Body of pancreas (tissue), 4 donors: ENCODE measurements at regions not wholly inside any gene's neighbourhood (a gene's known extent, or its start where the extent isn't known, plus 50 kb on each side); places are given as distances from the start of the nearest gene placed in this dataset.

ENCODE experiments used
- ATAC-seq: fragments of 150-250 bp; one replicate; pipeline ENCODE4 v1.9.1; 2016
- DNase-seq, 4 donors: peaks; one replicate each; pipeline ENCODE4 v3.0.0-alpha.2; 2019
- H3K27ac ChIP-seq, 4 donors: fragments of 200-600 bp; sonication (generic); 1 replicate in 3 of 4; 2 replicates in 1 of 4; pipeline versions ENCODE4 v1.5.1 to v1.6.1; 2016 to 2019; ENCODE audit warnings: mild to moderate bottlenecking in 1 of 4, mixed read lengths in 1 of 4, moderate library complexity in 1 of 4
- H3K27me3 ChIP-seq, 2 donors: fragments of 200-600 bp; sonication (generic); one replicate each; pipeline ENCODE4 v1.6.0; 2016; ENCODE audit warnings: mild to moderate bottlenecking in 1 of 2
- H3K36me3 ChIP-seq, 2 donors: fragments of 200-600 bp; sonication (generic); replicated peaks in 1 of 2; 2 replicates each; pipeline ENCODE4 v1.5.1; 2016; ENCODE audit warnings: low read depth in 2 of 2; ENCODE audit not compliant: insufficient read depth in 1 of 2
- H3K4me1 ChIP-seq: fragments of 200-600 bp; sonication (generic); one replicate; pipeline ENCODE4 v1.6.0; 2016
- H3K4me3 ChIP-seq, 2 donors: fragments of 200-600 bp; sonication (generic); 1 replicate in 1 of 2; 2 replicates in 1 of 2; pipeline ENCODE4 v1.5.1; 2016 to 2019
- H3K9me3 ChIP-seq, 3 donors: fragments of 200-600 bp; sonication (generic); 1 replicate in 2 of 3; 2 replicates in 1 of 3; pipeline ENCODE4 v1.5.1; 2016
- POLR2A ChIP-seq, 3 donors: fragments of 450-650 bp; IDR thresholded peaks; one replicate each; pipeline ENCODE4 v1.6.1; 2016; ENCODE audit warnings: antibody characterized with exemption in 3 of 3, mild to moderate bottlenecking in 2 of 3
- WGBS, 2 donors: methylation state at CpG; one replicate each; pipeline ENCODE4 v1.1.5; 2017; 5-methylcytosine and 5-hydroxymethylcytosine counted together
- intact Hi-C: fragments of 100-400 bp; cut with DNase I; formaldehyde crosslinking; loops from one replicate; pipeline ENCODE4 v1.15.1; 2023
- TF ChIP-seq, protein P1 (sequence below), 7 experiments: fragments of 450-650 bp in 4 of 7; fragments of 200-600 bp in 3 of 7; sonication (generic) in 3 of 7; IDR thresholded peaks; one replicate each; pipeline ENCODE4 v1.5.1; 2016 to 2019; ENCODE audit warnings: antibody characterized with exemption in 7 of 7

DNA sequence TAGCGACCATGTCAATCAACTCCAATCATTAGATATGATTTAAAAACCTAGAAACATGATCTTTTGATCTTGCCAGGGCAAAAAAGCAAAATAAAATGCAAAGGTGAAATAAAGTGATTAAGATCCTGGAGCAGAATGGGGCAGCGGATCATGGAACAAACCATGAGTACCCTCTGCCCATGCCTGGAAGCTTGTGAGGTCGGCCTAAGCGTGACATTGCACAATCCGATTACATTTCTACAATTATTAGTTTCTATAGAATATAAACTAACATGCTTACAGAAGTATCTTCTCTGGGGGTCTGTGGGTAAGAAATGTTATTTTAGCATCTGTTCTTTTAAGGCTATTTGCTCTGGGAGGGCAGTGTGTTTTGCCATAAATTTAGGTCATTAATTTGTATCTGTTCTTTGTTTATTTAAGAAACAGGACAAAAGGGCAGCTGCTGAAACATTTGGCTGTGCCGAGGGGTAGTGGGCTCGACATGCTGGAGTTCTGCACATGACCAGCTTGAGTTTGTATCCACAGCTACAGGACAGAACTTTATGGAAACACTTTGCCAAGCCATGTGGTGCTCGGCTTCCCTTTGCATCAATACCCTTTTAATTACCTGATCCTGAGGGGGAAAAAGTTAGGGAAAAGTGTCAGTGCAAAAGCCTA lies 55.9 kb downstream of the ZBTB18 start:
- intact Hi-C loops: no loop called here
- WGBS, 2 donors: 70 to 75% methylated on average over 8 of the region's 8 CpGs

DNA sequence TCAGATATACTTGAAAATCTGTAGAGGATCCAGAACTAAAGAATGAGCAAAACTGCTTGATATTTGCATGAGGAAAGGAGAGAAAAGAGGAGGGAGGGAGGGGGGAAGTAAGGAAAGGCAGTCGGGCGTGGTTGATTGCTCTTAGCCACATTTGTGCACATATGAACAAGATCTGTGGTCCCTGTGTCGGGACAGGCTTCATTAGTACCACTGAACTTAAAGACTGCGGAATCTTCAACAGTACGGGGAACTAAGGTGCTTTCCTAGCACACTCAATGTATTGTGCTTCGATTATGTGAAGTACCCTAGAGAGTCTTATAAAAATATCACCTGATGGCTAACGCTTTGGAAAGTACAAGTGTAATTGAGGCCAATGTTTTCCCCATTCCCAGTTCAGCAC lies 59.9 kb downstream of the ZBTB18 start:
- Histone ChIP-seq H3K36me3 (no peaks in the 10 kb centered on the region), H3K4me3 (no peak overlapping the region), H3K4me1 (peaks cover 3% of the 10 kb centered on the region), H3K27me3 (no peaks in the 10 kb centered on the region), H3K27ac (no peak overlapping the region), H3K9me3 (no peaks in the 10 kb centered on the region)
- intact Hi-C loops: no loop called here
- ATAC-seq (no peak), DNase-seq (no peak)
- TF ChIP-seq, protein P1, sequence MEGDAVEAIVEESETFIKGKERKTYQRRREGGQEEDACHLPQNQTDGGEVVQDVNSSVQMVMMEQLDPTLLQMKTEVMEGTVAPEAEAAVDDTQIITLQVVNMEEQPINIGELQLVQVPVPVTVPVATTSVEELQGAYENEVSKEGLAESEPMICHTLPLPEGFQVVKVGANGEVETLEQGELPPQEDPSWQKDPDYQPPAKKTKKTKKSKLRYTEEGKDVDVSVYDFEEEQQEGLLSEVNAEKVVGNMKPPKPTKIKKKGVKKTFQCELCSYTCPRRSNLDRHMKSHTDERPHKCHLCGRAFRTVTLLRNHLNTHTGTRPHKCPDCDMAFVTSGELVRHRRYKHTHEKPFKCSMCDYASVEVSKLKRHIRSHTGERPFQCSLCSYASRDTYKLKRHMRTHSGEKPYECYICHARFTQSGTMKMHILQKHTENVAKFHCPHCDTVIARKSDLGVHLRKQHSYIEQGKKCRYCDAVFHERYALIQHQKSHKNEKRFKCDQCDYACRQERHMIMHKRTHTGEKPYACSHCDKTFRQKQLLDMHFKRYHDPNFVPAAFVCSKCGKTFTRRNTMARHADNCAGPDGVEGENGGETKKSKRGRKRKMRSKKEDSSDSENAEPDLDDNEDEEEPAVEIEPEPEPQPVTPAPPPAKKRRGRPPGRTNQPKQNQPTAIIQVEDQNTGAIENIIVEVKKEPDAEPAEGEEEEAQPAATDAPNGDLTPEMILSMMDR (IDR thresholded peaks at IDR 0.05): no peak
- no peak for TF ChIP-seq POLR2A (IDR thresholded peaks at IDR 0.05)
- 75 to 83% methylated on average over 7 of the region's 7 CpGs for WGBS, 2 donors

More for the DNA sequence above, 55.9 kb downstream of the ZBTB18 start:
- Histone ChIP-seq H3K4me3 (no peak overlapping the region), H3K4me1 (peaks cover 5% of the 10 kb centered on the region), H3K27ac (no peak overlapping the region), H3K27me3 (no peaks in the 10 kb centered on the region), H3K9me3 (no peaks in the 10 kb centered on the region), H3K36me3 (no peaks in the 10 kb centered on the region)
- TF ChIP-seq, protein P1 (IDR thresholded peaks at IDR 0.05): no peak
- TF ChIP-seq POLR2A (IDR thresholded peaks at IDR 0.05): no peak
- ATAC-seq: no peak
- DNase-seq: no peak

DNA sequence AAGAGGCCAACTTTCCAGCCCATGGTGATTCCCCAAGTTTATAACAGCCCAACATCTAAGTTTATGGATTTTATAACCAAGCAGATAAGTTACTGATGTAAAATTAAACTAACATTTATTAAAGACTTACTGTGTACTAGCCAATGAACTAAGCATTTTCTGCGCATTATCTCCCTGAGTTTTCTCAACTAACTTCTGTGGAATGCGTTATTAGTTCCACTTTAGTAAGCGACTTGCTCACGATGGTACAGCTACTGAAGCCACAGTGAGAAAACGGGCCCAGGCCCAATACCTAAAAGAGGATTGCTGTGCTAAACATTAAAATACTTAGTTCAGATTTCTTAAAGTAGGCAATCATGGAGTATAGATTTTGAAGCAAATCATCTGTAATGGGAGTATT lies 61.0 kb downstream of the ZBTB18 start:
- Histone ChIP-seq H3K9me3 (no peaks in the 10 kb centered on the region), H3K4me3 (no peak overlapping the region), H3K36me3 (no peaks in the 10 kb centered on the region), H3K27me3 (no peaks in the 10 kb centered on the region), H3K4me1 (no peaks in the 10 kb centered on the region), H3K27ac (no peak overlapping the region)
- DNase-seq (no peak), ATAC-seq (no peak)
- intact Hi-C loops: no loop called here
- 96 to 98% methylated on average over 5 of the region's 5 CpGs for WGBS, 2 donors
- no peak for TF ChIP-seq POLR2A (IDR thresholded peaks at IDR 0.05)
- TF ChIP-seq, protein P1 (IDR thresholded peaks at IDR 0.05): no peak

DNA sequence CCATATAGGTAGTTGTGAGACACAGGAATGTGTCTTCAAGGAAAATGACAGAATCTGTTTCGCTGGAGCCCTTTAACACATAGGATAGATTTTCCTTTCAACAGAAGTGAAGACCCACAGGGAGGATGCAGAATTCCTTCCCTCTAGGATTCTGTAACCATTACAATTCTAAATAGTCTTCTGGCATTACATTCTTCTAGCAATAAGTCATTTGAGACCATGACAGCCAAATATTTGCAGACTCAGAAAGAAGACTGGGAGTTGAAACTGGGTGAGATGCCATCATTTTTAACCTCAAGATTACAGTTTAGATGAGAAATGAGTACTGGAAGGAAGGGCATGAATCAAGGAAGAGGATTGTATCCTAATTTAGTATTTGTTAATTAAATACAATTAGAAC lies 61.6 kb downstream of the ZBTB18 start:
- no peaks in the 10 kb centered on the region for H3K36me3 ChIP-seq
- no peaks in the 10 kb centered on the region for H3K4me1 ChIP-seq
- ATAC-seq: no peak
- TF ChIP-seq, protein P1 (IDR thresholded peaks at IDR 0.05): no peak
- no peak for TF ChIP-seq POLR2A (IDR thresholded peaks at IDR 0.05)
- H3K4me3 ChIP-seq: no peak overlapping the region
- no peaks in the 10 kb centered on the region for H3K27me3 ChIP-seq
- no peaks in the 10 kb centered on the region for H3K9me3 ChIP-seq
- intact Hi-C loops: no loop called here
- 88 to 90% methylated on average over 1 of the region's 1 CpG for WGBS, 2 donors
- DNase-seq: no peak
- H3K27ac ChIP-seq: no peak overlapping the region
